ENCODE measurements at regions not wholly inside any gene's neighbourhood (a gene's known extent, or its start where the extent isn't known, plus 50 kb on each side); places are given as distances from the start of the nearest gene placed in this dataset.

DNA sequence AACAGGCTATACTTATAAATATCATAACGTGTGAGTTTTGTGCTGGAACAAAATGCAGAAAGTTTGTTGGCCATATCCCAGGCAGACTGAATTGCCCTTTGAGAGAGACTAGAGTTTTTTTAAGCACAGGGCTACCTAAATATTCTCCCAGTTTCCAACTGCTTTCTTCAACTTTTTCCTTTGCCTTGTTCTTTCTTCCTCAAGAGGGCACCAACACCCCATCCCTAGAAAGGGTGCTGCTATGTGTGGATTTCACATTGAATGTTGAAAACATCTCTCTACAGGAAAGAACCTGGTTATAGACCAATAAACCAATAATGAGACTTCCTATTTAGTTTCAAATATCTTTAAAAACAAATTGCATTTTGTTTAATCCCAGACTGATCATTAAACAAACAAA lies 87.9 kb downstream of the ICOS start:
- TF ChIP-seq EZH2 (optimal IDR thresholded peaks at IDR 0.05; ENCODE audit: low read depth, low read length) (no peak), CTCF (IDR thresholded peaks at IDR 0.05; ENCODE audit: low read length) (peak; percentile 89), EZH2phosphoT487 (IDR thresholded peaks at IDR 0.05; ENCODE audit: low read length) (no peak)
